HG03175 (cell line): ENCODE measurements at regions not wholly inside any gene's neighbourhood (a gene's known extent, or its start where the extent isn't known, plus 50 kb on each side); places are given as distances from the start of the nearest gene placed in this dataset.

Experiments
- ATAC-seq: cut with Tn5 transposase; IDR thresholded peaks from one replicate; pipeline ENCODE4 v1.9.1; 2021; ENCODE audit warnings: mild to moderate bottlenecking, moderate library complexity; ENCODE audit not compliant: unreplicated experiment

DNA sequence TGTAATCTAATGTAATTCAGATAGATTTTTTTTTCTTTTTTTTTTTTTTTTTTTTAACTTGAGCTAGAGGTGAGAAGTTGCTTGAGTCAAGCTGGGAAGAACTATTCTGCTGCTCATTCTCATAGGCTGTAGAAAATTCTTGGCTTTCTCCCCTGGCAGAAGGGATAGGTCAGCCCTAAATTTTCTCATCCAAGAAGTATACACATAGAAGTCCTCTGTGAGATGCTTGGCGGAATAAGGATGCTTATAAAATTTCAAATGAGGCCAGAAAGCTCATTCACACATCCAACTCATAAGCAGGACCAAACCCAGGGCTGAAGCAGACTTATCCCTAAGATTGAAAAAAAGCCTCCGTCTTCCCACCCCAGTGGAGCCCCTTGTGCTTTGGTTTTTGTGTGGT, 572.5 kb downstream of the SQOR start:
- ATAC-seq, result no peak

DNA sequence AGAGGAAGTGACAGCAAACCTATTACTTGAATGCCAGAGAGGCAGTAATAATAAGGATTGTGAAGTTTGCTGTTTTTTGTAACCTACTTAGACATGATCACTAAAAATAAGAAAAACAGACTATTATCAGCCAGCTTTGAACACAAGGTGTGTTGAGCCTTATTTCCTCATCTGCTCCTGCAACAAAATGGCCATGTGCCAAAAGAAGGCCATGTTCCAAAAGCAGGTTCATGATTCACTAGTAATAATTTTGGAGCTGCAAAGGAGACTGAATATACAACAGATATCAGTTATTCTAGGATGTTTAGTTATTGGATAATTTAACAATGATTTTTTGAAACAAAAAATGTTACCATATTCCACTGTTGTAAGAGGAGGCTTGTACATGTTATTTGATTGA, 578.7 kb downstream of the SQOR start:
- no peak for ATAC-seq

DNA sequence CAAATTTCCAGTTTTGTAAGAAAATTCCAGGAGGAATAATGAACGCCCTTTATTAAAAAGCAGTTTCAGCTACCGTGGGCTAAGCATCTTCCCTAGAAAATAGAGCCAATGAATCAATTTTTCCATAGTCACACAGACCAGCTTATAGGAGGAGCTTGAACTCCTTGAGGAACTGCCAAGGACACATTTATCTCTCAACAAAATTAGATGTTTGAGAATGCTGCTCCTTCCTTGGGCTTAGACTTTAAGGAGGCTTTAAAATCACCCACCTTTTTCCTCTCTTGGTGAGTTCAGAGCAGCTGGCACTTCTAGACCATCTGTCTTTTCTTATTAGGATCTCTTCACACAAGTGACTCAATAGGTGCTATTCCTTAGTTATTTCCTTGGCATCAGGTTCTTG, 588.0 kb downstream of the SQOR start:
- no peak for ATAC-seq

DNA sequence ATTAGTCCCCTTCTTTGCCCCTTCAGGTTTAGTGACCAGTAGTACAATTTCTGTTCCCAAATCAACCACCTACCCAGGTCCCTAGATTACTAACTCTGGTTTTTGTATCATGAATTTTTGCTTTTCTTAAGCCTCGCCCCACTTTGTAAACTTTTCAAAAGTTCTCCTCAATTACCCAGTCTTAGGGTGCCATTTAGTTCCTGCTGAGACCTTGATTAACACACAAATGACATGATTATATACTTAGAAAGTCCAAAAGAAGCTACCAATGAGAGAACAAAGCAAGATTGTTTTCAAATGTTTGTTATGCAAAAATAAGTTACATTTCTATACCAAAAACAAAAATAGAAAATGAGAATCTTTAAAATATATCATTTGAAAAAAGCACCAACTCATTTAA, 594.4 kb downstream of the SQOR start:
- ATAC-seq, result no peak

DNA sequence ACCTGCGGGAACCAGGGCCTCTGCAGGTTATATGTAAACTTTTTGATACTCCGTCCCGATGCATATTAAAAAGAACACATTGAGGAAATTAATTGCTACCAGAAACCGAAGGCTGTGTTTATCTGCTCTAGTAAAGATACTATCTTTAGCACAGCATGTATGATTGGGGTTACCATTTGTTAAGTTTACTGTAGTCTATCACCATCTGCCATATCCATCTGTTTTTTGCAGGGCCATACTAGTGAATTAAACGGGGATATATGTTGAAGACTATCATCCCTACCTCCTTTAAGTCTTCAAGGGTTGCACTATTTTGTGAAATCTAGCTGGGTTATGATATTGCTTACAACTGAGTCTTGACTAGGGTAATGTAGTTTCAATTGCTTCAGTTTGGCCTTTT, 597.0 kb downstream of the SQOR start:
- ATAC-seq, result no peak

DNA sequence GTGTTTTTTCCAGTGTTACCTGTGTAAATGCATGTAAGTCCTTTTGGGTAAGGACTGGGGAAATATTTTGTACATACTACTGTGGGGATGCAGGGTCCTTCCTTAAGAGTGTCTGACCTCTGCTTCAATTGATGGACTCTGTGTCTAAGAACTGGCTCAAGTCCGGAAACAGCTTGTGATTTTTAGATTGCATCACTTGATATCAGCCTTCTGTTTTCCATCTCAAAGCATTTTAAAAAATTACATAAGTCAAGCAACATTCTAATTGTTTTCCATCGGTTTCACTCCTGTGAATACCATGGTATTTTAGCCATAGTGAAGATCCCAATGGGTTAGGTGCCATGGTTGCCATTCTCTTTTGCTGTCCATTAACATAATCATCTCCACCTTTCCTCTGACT, 597.6 kb downstream of the SQOR start:
- no peak for ATAC-seq

DNA sequence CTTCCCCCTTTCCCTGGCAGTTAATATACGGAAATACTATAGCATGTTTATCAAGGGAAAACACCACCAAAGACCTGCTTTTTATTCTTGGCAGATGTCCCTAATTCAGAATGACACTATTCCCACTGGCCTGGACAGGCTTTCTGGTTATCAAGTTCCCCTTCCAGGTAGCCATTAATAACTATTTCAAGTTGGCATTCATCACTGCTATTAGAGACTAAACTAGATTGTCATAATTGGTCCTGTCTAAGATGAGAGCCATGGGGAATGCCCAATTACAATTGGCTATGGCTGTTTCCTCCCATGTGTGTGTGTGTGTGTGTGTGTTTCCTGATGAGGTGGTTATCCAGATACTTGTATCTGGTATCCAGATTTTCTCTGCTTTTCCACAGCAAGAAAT, 608.1 kb downstream of the SQOR start:
- ATAC-seq, result no peak

DNA sequence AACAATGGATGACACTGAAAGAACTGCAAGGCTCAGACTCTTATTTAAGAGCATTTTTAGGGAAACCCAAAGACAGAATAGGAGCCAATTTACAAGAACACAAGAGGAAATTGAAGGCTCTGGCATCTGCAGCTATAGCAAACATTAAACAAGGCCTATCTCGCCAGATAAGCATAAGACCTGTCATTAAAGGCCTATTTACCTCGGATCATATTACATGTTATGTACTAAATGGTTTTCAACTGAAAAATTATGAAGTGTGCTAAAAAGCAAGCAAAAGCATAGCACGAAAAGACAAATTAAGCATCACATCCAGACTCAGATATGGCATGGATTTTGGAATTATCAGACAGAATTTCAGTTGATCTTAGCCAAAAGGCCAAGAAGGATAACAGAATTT, 617.1 kb downstream of the SQOR start:
- no peak for ATAC-seq

DNA sequence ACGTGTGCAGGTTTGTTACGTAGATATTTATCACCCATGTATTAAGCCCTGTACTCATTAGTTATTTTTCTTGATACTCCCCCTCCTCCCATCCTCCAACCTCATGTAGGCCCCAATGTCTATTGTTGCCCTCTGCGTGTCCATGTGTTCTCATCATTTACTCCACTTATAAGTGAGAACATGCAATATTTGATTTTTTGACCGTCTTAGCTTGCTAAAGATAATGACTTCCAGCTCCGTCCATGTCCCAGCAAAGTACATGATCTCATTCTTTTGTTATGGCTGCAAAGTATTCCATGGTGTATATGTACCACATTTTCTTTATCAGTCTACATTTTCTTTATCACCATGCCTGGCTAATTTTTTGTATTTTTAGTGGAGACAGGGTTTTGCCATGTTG, 623.2 kb downstream of the SQOR start:
- ATAC-seq, result no peak

DNA sequence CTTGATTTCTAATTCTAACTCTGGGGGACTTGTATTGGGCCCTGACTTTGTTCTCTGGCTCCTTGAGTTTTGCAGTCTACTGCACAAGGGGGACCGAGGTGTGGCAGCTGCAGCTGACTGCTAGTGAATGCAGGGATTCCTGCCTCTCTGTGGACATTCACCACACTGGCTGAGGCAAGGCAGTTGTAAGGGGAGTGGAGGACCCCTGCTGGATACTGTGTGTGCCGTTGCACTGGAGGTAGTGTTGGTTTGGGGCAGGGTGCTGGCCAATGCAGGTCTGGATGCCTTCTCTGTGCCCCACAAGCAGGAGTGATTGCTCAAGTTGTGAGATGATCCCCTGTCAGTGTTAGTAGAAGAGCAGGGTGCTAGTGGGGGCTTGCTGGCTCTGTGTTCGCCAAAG, 626.1 kb downstream of the SQOR start:
- ATAC-seq, result no peak

DNA sequence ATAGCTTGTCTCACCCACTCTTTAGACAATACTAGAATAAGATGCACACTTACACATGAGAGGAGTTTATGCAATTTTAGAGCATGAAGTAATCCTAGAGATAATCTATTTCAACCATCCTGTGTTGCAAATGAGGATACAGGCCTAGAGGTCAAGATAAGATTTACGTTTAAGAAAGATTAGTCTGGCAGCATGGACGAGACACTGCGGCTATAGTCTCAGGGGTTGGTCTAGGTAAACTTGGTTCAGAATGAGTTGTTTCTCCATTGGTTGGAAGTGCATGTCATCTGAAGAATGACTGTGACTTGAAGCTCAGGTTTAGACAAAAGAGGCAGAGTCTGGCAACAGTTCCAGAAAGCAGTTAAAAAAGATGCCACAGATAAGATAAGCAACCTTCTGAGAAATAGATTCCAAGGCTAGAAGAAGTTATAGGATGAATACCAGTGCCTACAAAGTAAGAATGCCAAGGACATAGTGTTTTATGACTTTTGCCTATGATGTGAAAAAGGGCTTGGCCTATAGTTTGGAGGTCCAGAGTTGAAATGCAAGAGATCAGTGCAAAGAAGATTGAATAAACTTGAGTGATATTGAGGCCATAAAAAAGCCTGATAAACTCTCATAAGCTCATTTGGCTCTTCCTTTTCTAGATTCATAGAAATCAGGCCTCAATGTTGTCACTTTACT, 631.0 kb downstream of the SQOR start:
- ATAC-seq, result no peak

DNA sequence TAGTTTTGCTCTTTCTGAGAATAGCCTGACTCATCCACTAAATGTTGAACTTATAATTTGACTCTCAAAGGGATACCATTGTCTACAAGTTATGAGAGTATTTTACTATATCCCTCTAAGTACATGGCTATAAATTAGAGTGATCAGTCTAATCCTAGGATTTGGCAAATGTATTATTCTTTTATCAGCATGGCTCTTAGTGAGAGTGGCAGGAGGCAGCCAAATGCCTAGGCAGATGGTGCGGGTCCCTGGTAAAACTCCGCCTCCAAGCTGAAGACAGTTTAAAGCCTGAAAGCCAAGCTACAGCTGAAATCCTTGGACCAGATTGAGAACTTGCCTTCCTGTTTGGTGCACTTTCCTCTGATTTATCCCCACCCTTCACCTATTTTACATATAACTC, 631.8 kb downstream of the SQOR start:
- ATAC-seq, result no peak

DNA sequence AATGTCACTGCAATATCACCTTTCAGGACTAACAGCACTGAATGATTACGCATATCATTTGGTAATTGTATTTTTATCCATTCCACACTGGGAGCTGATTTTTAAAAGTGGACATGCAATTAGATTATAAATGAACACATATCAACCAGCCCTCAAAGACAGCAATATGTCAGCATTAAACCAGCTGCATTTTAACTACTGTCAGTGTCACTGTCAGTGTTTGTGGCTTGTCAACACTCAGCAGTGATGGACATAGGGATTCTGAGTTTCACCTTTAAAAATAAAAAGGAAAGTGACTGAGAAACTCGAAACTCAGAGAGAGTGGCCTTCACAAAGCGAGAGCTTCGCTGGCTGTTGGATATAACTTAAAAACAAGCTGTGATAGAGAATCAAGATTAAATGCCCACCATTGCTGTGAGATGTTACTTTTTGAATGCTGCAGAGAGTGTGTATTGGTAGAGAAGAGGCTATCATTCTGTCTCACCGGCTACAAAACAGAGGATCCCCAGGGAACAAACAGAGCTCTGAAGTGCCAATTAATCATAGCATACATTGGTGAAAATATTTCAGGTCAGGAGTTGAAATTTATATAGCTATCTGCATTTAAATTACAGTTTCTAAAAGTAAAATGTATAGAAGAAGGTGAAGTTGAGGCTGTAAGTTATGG, 635.8 kb downstream of the SQOR start:
- ATAC-seq, result no peak

DNA sequence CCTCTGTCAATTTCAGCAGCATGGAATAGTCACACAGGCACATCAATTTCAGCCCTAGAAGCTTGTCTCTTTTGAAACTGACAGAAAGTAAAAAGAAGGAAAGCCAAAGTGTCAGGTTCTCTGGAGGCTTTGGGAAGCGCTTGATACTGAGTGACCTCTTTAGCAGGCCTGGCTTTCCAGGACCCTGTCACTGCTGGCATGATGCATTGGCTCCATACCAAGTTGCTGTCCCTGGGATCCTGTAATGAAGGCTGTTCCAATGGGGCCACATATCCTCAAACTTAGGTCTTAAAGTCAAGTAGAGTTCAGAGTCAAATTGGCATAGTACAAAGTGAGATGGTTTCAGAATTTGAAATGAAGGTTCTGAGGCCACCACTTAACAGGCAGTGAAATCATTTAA, 640.9 kb downstream of the SQOR start:
- no peak for ATAC-seq

DNA sequence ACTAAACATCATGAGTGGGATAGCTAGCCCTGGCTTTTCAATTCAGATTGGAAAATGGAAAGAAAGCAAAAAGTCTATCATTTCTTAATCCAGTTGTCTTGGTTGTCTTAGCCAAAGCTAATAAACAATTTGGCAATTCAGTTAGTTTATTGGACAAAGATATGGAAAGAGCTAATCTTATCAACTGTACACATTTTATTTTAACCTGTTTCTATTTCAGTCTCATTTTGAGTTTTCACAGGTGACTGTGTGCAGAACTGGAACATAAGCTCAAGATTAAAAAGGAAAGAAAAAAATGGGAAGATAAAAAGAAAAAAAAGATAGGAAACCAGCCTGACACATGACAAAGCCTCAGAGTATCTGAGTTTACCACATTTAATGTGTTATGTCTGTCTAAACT, 642.6 kb downstream of the SQOR start:
- no peak for ATAC-seq

DNA sequence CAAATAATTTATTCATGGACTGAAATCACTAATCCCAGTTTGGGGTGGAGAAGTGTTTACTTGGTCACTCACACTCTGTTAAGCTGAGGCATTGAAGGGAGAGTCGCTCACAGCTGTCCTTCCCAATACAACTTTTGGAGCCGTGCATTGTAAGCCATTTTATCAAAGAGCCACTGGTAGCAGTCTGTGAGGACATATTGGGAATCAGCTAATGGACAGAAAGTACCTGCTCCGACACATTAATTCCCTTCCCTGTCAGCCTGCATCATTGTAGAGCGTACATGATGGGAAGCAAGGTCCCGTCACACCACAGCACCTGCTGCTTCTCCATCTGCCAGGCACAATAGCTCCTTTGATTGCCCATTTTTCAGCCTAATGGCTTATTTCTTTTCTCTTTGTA, 643.2 kb downstream of the SQOR start:
- no peak for ATAC-seq

DNA sequence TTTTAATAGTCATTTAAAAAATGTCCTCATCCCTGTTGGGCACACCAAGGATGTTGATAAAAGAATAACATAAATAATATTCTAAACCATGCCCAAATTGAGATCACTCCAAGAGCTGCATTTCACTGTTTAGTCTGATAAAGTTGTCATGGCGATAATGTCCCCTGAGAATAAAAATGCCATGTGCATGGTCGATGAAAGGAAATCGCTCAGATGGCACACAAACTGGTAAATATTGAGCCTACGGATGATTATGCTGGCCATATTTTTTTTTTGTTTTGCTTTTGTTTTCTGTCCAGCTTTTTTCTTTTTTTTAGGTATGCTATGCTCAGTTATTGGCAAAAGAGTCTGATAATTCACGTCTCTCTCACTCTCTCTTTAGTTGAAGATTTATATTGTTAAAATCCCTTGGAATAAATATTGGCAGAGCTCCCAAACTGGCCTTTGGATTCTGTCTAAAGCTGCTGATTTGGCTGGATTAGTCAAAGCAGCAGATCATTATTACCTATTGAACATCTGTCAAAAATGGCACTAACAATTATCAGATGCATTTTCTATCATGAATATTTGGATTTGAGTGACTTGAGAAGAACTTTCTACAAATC, 643.8 kb downstream of the SQOR start:
- no peak for ATAC-seq

DNA sequence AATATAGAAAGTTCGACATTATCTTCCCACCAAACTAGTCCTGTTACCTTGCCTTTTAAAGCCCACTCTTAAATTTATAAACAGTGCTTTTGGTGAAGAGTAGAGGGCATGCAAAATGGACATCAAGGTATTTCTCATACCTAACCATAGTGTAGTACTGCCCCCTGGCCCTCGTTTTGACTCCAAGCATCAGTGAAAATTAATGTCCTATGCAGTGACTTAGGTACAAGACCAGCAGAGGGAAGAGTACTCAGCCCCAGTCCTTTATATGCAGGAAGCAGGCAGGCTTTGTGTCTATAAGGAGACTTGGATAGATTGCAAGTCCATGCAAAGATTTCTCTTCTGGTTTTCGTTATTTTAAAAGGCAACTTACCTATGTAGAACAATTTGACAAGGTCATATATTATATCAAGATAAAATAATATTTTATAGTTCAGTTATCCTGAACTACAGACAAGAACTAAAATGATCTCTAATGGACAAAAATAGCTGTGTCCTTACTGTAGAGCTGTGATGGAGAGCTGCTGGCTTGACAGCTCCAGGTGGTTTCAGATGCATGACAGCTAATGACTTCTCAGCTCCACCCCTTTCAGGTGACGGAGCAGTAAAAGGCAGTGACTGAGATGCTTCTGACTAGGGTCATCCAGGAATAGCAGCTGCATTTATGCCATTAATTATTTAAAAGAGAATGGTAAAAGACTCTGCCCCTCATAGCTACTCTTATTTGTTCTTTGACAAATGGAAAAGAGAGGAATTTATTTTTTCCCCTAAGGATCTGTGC, 646.1 kb downstream of the SQOR start:
- ATAC-seq, result no peak

DNA sequence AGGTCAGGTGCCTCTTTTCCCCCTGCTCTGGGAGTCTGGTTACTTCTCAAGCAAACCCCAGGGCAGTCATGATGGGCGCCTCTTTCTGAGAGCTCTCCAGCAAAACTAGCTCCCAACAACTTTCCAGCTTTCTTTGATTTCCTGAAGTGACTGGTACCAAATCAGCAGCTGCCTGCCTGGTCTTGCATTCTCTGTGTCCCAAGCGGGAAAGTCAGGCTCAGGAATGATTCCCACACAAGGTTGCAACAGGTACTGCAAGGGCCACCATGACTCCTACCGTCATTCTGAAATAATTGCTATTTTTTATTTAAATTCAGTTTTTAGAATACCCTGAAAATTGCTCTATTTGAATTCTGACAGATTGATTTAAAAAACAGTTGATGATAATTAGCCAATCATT, 658.7 kb downstream of the SQOR start:
- ATAC-seq, result no peak

DNA sequence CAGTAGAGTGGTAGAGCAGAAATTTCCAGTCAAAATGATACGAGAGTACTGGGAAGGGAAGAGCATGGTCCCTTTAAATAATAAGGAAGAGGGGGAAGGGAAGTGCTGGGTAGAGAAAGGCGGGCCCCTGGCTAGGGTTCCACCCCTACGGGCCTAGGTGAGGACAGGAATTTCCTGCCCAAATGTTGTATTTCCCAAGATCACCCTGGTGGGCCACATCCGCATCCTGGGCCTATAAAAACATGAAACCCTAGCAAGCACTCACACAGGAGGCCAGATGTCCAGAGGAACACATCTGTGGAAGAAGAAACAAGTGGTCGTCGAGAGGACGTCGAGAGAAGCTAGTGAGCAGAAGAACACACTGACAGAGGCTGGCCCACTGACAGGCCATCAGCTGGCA, 661.2 kb downstream of the SQOR start:
- no peak for ATAC-seq

DNA sequence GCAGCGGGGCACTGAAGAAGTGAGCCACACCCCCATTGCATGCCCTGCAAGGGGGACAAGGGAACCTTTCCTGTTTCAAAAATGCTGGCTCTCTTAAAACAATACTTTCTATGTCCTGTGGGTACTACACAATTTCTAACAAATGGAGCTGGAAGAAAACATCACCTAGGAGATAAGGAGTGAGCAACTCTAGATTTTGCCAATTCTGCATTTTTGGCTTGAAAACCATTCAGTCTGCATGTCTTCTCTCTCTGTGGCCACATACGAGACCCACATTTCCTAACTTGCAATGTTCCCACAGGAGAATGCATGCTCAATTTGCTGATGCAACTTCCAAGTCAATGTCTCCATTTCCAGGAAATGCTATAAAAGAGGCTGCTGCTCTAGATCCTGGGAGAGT, 662.0 kb downstream of the SQOR start:
- no peak for ATAC-seq

DNA sequence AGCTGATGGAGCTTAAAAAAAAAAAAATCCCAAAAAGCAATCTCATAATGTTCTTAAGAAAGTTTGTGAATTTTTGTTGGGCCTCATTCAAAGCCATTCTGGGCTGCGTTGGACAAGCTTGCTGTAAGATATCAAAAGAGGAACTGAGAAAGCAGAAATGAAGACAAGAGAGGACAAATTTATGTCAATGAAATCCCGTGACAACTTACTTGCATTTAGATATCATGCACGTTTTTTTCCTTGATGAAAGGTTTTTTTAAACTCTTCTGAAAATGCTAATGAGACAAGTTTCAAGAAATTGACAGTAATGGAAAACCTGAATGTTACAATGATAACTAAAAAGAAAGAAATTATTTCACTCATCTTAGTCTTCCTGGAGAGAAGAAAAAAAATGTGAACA, 662.9 kb downstream of the SQOR start:
- peak; percentile 90 for ATAC-seq
